GM11168 (cell line): ENCODE measurements at regions not wholly inside any gene's neighbourhood (a gene's known extent, or its start where the extent isn't known, plus 50 kb on each side); places are given as distances from the start of the nearest gene placed in this dataset.

ENCODE experiments used
- in situ Hi-C: fragments of 300-500 bp; cut with MboI; formaldehyde crosslinking; loops from one replicate; pipeline ENCODE4 v1.12.0; 2022; ENCODE audit warnings: low sequenced_read_pairs; ENCODE audit not compliant: unreplicated experiment

DNA sequence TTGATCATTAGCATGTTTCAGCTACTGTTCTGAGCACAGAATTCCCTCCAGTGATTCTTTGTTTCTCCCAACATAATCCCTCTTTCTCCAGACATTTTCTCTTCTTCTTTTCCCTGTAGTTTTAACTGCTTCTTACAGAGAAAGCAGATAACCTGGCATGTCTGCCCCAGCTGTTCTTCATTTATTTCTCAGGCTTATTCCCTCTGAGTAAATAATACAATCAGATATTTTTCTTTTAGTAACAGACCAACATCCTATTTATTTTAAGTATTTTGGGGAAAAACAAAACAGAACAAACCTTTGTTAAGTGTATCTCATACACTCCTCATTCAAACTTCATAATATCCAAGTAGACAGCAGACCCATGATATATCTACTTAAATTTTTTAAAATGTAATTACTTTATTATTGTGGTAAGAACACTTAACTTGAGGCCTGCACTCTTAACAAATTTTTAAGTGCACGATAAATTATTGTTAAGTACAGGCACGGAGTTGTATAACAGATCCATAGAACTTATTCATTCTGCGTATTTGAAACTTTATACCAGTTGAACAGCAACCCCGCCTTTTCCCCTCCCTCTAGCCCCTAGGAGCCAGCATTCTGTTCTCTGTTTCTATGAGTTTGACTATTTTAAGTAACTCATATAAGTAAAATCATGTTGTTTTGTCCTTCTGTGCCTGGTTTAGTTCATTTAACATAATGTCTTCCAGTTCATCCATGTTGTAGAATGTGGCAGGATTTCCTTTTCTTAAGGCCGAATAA, 540.0 kb downstream of the LMO7 start:
- in situ Hi-C loops, result no loop called here

DNA sequence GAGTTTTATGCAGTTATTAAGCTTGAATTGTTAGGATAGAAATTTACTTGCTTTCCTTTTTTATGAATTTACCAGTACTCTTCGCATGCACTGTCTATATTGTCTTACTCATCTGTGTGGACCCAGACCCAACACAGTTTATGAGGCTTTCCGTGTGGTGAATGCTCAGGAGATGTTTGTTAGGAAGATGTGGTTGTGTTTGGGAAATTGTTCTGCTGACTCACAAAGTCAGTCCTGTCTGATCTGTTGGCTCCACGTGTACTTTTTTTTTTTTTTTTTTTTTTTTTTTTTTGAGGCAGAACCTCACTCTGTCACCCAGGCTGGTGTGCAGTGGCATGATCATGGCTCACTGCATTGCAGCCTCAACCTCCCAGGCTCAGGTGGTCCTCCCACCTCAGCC, 532.5 kb downstream of the LMO7 start:
- in situ Hi-C loops, result no loop called here

DNA sequence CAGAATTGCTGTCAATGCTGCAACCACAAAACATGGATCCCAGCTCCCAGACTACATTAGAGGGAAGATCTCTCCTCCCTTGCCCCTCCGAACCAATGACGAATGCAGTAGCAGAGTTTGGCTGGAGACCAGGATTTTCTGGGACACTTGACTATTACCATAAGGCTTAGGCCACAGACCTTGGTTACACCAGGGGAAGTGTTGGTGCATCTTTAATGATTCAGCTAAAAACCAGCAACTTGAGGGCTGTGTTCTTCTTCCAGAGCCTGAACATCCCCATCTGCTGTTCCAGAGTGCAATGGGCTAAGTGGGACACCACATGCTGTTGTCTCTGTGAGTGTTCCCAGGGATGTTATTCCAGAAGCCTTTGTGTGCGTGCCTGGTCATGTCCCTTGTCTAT, 528.2 kb downstream of the LMO7 start:
- in situ Hi-C loops, result no loop called here

DNA sequence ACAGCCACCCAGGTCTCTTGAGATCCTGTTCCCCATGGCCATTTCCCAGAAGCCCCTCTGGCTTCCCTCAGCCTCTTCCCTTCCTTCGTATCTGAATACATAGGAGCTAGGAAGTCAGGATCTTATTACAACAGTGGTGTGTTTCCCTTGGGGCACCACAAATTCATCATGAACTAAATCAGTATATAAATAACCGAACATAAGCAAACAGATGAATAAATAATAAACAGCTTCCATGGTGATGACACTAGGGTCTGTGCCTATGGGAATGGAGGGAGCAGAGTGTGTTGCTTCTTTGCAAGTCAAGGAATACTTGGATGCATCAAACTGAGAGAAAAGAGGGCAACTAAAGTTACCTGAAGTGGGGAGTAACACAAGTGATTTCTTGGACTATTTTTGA, 527.6 kb downstream of the LMO7 start:
- in situ Hi-C loops, result no loop called here

DNA sequence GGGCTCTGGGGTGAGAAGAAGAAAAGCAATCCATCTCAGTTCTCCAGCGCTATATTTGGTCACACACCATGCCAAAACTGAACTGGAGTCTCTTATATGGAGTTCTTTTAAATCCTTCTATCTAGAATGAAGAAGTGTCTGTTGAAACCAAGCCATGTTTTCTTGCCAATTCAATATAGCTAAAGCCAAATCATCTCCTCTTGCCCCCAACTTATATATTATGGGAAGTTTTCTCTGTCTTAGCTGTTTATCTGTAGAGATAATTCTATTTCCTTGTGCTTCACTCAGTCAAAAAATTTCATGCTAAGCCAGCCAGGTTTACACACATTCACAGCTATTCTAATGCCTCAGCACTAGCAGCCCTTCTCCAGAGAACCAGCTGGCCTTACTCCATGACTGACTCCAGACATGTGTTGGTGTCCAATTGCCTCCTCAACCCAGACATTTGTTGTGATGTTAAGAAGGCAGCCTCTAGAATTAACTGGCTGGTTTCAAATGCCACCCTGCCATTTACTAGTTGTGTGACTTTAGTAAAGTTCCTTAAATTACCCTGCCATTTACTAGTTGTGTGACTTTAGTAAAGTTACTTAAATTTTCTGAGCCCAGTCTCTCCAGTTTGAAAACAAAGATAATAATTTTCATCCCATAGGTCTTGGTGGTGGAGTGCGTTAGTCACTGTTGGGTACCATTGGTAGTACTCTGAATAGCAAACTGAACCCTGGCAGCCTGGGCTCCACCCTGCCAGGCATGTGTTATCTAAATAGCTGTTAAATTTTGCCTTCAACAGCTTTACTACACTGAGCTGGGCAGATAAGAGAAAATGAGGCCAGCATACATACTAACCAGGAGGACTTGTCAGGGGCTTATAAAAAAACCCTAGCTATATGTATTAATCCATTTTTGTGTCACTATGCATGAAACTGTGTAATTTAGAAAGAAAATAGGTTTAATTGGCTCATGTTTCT, 525.1 kb downstream of the LMO7 start:
- in situ Hi-C loops, result no loop called here

DNA sequence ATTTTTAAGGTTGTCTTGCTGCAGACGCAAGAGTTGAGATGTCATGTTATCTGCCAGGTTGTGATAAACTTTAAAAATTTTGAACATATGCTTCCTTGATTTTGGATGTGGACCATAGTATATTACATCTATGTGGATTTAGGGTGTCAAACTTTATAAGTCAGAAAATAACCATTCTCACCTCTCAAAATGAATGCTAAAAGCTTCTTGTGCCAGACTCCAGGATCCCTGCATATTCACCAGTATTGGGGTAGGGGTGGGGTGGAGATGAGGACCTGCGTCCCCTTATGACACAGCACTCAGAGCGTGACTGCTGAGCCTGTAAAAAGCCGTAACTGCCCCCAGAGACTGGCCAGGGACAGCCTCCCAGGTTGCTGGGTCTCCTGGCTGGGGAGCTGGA, 524.4 kb downstream of the LMO7 start:
- in situ Hi-C loops, result no loop called here

DNA sequence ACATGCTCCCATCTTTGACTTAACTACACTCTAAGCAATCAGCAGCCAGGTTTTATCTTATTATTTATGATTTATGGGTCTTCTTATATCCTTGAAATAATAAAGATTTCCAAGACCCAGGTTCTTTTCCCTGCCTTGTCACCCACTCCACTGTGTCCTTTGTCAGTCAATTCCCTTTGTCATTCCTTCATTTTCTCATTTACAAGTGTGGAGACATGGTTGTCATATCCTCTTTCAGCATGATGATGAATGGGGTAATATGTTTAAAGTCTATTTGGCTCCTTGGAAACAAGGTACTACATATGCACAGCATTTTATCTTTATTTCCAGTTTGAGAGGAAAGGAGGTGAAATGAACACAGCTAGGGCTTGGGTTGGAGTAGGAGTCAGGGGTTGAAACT, 521.8 kb downstream of the LMO7 start:
- in situ Hi-C loops, result no loop called here

DNA sequence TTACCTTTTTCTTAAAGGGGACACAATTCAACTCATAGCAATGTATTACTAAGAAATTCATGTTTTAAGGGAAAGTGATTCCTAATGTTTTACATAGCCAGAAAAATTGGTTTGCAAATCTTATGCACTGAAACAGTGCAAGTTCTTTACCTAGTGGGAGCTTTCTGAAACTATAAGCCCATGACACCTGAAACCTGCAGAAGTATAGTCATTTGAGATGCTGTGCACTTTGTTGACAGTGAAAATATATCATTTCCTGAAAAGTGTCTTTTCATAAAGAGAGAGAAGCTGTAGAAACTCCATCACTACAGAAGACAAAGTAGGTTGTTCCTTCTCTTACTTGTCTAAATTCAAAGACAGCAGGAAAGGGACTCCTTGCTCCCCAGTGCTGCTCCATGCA, 517.1 kb downstream of the LMO7 start:
- in situ Hi-C loops, result no loop called here

DNA sequence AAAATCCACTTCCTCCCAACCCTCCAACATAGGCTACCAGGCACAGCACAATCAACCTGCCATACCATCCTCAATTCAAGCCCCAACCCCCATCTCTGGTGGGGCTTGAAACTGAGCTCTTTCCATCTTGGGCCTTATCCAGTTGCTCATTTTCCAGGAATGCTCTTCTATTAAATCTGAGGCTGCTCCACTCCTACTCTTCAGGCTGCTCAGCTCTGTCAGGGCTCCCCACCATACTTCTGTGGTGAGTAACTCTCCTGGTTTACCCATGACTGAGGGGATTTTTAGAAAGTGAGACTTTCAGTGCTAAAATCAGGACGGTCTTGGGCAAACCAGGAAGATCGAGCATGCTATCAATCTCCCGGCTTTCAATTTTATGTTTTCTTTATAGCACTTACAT, 512.8 kb downstream of the LMO7 start:
- in situ Hi-C loops, result no loop called here

DNA sequence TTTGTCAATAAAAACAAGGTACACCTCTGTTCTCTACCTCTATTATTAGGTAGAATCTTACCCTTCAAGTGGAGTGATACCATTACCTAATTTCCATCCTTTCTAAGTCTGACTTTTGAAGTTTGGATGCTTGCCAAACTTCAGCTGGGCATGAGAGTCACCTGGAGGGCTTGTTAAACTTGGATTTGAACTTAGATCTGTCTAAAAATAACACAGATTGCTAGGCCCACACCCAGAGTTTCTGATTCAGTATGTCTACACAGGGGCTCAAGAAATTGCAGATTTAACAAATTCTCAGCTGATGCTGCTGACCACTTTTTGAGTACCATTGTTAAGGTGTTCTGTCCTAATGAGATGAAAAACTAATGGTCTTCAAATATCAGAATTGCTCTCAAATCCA, 512.2 kb downstream of the LMO7 start:
- in situ Hi-C loops, result no loop called here

DNA sequence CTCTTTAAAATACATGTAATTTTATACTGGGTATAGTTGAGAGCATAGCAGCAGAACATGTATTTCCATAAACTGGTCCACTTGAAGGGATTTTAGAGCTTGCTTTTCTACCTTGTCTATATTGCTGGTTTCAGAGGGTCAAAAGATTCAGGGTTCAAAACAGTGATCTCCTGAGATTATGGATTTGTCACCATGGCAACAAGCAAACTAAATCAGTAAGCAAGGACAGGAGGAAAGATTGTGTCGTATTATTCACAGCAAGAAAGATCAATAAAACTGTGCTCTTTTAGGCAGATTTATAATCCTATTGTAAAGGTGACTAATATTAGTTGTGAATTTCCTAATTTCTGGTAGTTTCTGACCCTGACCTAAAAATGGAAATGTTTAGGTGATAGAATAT, 496.4 kb downstream of the LMO7 start:
- in situ Hi-C loops, result no loop called here

DNA sequence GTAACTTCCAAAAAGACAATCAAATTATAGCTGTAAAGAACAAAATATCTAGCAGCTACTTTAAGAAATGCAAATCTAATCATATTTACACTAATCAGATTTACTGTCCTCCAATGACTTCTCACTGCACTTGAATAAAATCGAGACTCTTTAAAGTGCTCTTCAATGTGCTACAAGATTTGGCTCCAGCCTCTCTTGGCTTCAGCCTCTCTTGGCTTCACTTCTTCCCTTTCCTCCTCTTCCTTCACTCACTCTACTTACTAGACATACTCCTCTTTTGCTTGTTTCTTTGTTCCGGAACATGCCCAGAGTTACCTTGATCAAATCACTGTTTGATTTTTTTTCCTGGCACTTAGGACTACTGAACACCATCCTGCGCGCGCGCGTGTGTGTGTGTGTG, 495.4 kb downstream of the LMO7 start:
- in situ Hi-C loops, result no loop called here

DNA sequence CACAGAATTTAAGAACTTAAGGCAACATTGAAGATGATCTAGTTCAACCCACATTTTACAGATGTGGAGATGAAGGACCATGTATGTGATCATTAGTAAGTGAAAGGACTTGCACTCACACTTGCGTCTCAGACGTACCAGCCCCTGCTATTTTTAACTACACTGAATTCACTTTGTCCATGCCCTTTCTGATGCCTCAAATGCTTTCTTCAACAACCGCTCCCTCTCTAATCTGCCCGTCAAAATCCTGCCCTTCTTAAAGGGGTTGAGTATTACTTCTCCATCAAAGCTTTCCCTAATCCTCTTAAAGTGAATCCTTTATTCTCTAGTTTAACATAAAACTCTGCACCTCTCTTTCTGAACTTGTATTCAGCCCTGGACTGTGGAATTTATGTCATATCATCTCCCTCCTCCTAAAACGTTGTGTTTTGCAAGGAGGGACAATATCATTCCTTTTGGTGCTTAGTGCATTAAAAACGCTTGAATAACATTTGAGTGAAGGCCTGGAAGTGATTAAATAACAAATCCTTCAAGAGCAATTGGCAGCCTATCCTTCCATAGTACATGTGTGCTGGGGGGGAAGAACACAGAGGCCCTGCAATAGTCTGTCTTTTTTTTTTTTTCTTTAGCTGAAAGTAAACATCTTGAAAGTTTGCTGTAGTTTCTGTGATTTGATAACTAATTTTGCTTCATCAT, 493.3 kb downstream of the LMO7 start:
- in situ Hi-C loops, result no loop called here

DNA sequence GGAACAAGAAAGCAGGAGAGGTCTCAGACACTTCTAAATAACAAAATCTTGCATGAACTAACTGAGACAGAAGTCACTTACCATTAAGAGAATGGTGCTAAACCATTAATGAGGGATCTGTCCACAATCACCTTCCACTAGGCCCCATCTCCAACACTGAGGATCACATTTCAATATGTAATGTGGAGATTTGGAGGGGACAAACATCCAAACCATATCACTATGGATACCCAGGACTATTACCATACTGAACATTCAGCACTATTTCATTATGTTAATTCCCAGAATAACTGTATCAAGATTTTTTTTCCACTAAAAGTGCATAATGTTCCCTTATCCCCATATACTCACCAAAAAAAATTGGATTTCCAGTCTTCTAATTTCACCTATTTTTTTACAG, 491.8 kb downstream of the LMO7 start:
- in situ Hi-C loops, result no loop called here

DNA sequence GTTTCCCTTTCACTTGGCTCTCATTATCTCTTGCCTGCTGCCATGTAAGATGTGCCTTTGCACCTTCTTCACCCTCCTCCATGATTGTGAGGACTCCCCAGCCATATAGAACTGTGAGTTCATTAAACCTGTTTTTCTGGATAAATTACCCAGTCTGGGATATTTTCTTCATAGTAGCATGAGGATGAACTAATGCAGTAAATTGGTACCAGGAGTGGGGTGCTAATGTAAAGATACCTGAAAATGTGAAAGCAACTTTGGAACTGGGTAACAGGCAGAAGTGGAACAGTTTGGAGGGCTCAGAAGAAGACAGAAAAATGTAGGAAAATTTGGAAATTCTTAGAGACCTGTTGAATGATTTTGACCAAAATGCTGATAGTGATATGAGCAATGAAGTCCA, 487.4 kb downstream of the LMO7 start:
- in situ Hi-C loops, result no loop called here

DNA sequence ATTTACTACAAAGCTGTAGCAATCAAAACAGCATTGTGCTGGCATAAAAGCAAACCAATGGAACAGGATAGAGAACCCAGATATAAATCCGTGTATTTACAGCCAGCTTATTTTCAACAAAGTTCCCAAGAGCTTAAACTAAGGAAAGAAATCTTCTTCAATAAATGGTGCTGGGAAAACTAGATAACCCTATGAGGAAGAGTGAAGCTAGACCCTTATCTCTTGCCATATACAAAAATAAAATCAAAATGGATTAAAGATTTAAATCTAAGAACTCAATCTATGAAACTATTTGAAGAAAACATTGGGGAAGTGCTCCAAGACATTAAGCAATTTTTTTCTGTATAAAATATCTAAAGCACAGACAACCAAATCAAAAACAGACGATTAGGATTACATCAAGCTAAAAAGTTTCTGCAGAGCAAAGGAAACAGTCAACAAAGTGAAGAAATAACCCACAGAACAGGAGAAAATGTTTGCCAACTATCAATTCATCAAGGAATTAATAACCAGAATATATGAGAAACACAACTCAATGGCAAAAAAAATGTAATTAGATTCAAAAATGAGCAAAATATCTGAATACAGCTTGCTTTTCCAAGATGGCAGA, 480.7 kb downstream of the LMO7 start:
- in situ Hi-C loops, result no loop called here

DNA sequence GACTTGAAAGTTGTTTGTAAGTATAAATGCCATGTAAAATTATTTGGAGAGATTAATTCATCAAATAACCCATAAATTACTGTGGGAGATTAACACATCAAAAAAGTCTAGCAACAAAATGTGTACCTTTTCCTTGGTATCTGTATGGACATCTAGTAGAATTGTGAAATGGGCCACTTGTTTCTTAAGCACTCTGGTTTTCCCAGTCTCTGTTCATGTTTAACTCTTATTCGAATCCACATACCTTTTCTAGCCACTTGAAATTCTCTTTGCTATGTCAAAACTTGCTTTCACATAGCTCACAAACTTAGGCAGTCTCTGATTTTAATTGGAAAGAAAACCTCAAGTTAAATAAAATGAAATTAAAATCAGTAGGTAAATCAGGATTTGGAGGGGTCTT, 470.6 kb downstream of the LMO7 start:
- in situ Hi-C loops, result no loop called here

DNA sequence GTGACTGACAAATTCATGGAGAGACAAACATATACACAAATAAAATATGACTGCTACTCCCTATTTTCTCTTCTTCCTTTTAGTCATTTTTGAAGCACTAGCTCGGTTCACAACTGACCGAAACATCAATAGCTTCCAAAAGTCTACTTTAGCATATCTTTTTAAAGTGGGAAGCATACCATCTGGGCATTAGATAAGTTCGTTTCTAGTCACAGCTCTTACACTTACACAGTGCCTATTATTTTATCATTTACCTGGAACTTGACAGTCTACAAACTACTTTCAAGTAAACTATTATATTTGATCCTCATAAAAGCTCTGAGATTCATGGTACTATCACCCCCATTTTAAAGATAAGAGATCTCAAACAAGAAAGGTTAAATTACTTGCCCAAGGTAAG, 458.5 kb downstream of the LMO7 start:
- in situ Hi-C loops, result no loop called here

DNA sequence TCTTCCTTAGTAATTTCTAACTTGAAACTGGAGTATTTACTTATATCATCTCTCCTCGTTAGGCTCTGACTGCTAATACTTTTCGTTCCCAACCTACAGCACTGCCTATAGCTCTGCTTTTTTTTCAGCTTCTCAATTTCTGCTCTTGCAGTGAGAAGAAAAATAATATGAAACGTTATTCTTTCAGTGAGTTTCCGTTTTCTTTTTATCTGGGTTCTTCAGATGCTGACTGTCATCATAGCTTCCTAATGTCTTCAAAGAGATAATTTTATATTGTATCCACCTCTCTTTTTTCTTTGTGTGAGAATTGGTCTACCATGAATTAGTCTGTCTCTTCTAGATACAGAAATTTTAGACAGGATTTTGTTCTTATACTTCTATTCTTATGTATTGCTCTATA, 454.9 kb downstream of the LMO7 start:
- in situ Hi-C loops, result no loop called here

DNA sequence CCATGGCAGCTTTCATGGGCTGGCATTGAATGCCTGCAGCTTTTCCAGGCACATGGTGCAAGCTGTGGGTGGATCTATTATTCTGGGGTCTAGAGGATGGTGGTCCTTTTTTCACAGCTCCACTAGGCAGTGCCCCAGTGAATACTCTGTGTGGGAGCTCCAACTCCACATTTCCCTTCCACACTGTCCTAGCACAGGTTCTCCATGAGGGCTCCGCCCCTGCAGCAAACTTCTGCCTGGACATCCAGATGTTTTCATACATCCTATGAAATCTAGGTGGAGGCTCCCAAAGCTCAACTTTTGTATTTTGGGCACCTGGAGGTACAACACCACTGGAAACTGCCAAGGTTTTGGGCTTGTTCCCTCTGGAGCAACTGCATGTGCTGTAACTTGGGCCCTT, 450.6 kb downstream of the LMO7 start:
- in situ Hi-C loops, result no loop called here

DNA sequence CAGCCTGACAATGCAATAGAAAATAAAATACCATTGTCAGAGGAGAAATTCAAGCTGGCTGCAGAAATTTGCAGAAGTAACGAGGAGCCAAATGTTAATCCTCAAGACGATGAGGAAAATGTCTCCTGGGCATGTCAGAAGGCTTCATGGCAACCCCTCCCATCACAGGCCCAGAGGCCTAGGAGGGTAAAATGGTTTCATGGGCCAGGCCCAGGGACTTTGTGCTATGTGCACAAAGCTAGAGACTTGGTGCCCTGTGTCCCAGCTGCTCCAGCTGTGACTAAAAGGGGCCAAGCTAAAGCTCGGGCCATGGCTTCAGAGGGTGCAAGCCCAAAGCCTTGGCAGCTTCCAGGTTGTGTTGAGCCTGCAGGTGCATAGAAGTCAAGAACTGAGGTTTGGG, 431.7 kb downstream of the LMO7 start:
- in situ Hi-C loops, result no loop called here
